Bone marrow (tissue), 2 donors: ENCODE measurements at regions not wholly inside any gene's neighbourhood (a gene's known extent, or its start where the extent isn't known, plus 50 kb on each side); places are given as distances from the start of the nearest gene placed in this dataset.

ENCODE experiments used
- DNase-seq, 2 donors: peaks; one replicate each; lab custom pipeline; 2025; lab: John Stamatoyannopoulos, UW

GRCh38 chr20:7710440-7710839 lies 229.8 kb downstream of the HAO1 start:
- DNase-seq = no peak

- no peak for DNase-seq
Observed at GRCh38 chr20:7712661-7713060, 227.6 kb downstream of the HAO1 start.

GRCh38 chr20:7714549-7714948 lies 225.7 kb downstream of the HAO1 start:
- no peak for DNase-seq

GRCh38 chr20:7716286-7716972 lies 223.8 kb downstream of the HAO1 start:
- DNase-seq = peak in 1 of 2 donors; percentile 32

- no peak for DNase-seq
Observed at GRCh38 chr20:7722564-7722963, 217.7 kb downstream of the HAO1 start.

GRCh38 chr20:7723284-7723683 lies 217.0 kb downstream of the HAO1 start:
- DNase-seq = no peak

- DNase-seq = no peak
Observed at GRCh38 chr20:7728338-7728737, 211.9 kb downstream of the HAO1 start.

- DNase-seq = no peak
Observed at GRCh38 chr20:7734216-7734615, 206.0 kb downstream of the HAO1 start.

GRCh38 chr20:7736336-7736735 lies 203.9 kb downstream of the HAO1 start:
- DNase-seq = no peak

- DNase-seq = no peak
Observed at GRCh38 chr20:7741866-7742265, 198.4 kb downstream of the HAO1 start.

- DNase-seq = no peak
Observed at GRCh38 chr20:7742479-7742878, 197.8 kb downstream of the HAO1 start.

- no peak for DNase-seq
Observed at GRCh38 chr20:7744411-7744810, 195.8 kb downstream of the HAO1 start.

GRCh38 chr20:7748624-7749023 lies 191.6 kb downstream of the HAO1 start:
- no peak for DNase-seq

- DNase-seq = no peak
Observed at GRCh38 chr20:7754102-7754501, 186.2 kb downstream of the HAO1 start.

- DNase-seq = no peak
Observed at GRCh38 chr20:7758406-7758805, 181.9 kb downstream of the HAO1 start.

GRCh38 chr20:7760247-7761031 lies 179.8 kb downstream of the HAO1 start:
- no peak for DNase-seq

GRCh38 chr20:7765221-7765620 lies 175.0 kb downstream of the HAO1 start:
- DNase-seq = no peak

GRCh38 chr20:7770046-7770445 lies 170.2 kb downstream of the HAO1 start:
- DNase-seq = no peak

GRCh38 chr20:7770578-7770977 lies 169.7 kb downstream of the HAO1 start:
- DNase-seq = no peak

GRCh38 chr20:7772371-7772770 lies 167.9 kb downstream of the HAO1 start:
- no peak for DNase-seq

GRCh38 chr20:7773511-7773910 lies 166.7 kb downstream of the HAO1 start:
- DNase-seq = no peak

- DNase-seq = no peak
Observed at GRCh38 chr20:7775072-7775471, 165.2 kb downstream of the HAO1 start.

- no peak for DNase-seq
Observed at GRCh38 chr20:7776148-7776547, 164.1 kb downstream of the HAO1 start.

GRCh38 chr20:7790189-7790588 lies 150.1 kb downstream of the HAO1 start:
- no peak for DNase-seq
